Caco-2 (cell line): ENCODE measurements at regions not wholly inside any gene's neighbourhood (a gene's known extent, or its start where the extent isn't known, plus 50 kb on each side); places are given as distances from the start of the nearest gene placed in this dataset.
"Not testable (repeated sequence)": the region's sequence is repeated elsewhere in the genome, so short reads cannot be mapped to it uniquely, and the experiment has no call there.

Experiments
- BruUV-seq: library from RNA; stranded (reverse); fragments of 400-500 nt; replicated peaks from 2 replicates; lab custom pipeline; 2021; lab: Mats Ljungman, UMichigan
- CTCF ChIA-PET: fragments of 300-600 bp; sonication (Branson Sonifier 250); formaldehyde crosslinking; loops from one replicate; lab custom pipeline; 2022; ENCODE audit warnings: antibody characterized with exemption; lab: Charles Lee
- POLR2A ChIA-PET: fragments of 300-600 bp; sonication (Branson Sonifier 250); formaldehyde crosslinking; loops from one replicate; lab custom pipeline; 2022; ENCODE audit warnings: antibody characterized with exemption; lab: Charles Lee
- DNase-seq, 2 experiments: peaks; one replicate each; pipeline versions ENCODE4 v3.0.0 to v3.0.0-alpha.2; 2020 to 2022
- H3K27me3 ChIP-seq: replicated peaks from 2 replicates; pipeline ENCODE4 v1.6.0; 2011; ENCODE audit warnings: low read length; ENCODE audit not compliant: control insufficient read depth, insufficient read depth
- H3K36me3 ChIP-seq: 2 replicates; pipeline ENCODE4 v1.5.1; 2011; ENCODE audit warnings: low read length; ENCODE audit not compliant: control insufficient read depth, insufficient read depth
- H3K4me1 ChIP-seq: fragments of 250-450 bp; sonication (Bioruptor Pico); 2 replicates; pipeline ENCODE4 v1.5.1; 2020; ENCODE audit warnings: mild to moderate bottlenecking
- H3K4me3 ChIP-seq: 2 replicates; pipeline ENCODE4 v1.5.1; 2011; ENCODE audit warnings: low read depth, mild to moderate bottlenecking, control low read depth, low read length
- H3K9me3 ChIP-seq: fragments of 250-450 bp; sonication (Bioruptor Pico); 2 replicates; pipeline ENCODE4 v1.5.1; 2020; ENCODE audit warnings: mild to moderate bottlenecking, moderate library complexity
- H3K27ac Mint-ChIP-seq: one replicate; pipeline ENCODE4 v1.8.0; 2022; ENCODE audit warnings: mixed read lengths; ENCODE audit not compliant: unreplicated experiment
- H3K27me3 Mint-ChIP-seq: one replicate; pipeline ENCODE4 v1.8.0; 2022; ENCODE audit warnings: mixed read lengths; ENCODE audit not compliant: insufficient read depth, unreplicated experiment
- H3K36me3 Mint-ChIP-seq: one replicate; pipeline ENCODE4 v1.8.0; 2022; ENCODE audit warnings: mild to moderate bottlenecking, mixed read lengths; ENCODE audit not compliant: insufficient read depth, unreplicated experiment
- H3K4me1 Mint-ChIP-seq: one replicate; pipeline ENCODE4 v1.8.0; 2022; ENCODE audit warnings: low read depth, mixed read lengths; ENCODE audit not compliant: unreplicated experiment
- H3K4me3 Mint-ChIP-seq: one replicate; pipeline ENCODE4 v1.8.0; 2022; ENCODE audit warnings: mild to moderate bottlenecking, moderate library complexity, mixed read lengths; ENCODE audit not compliant: unreplicated experiment
- H3K9me3 Mint-ChIP-seq: one replicate; pipeline ENCODE4 v1.8.0; 2022; ENCODE audit warnings: mixed read lengths; ENCODE audit not compliant: unreplicated experiment
- CTCF ChIP-seq, 2 experiments: fragments of 200-600 bp in 1 of 2; IDR thresholded peaks; 1 replicate in 1 of 2; 2 replicates in 1 of 2; pipeline versions ENCODE4 v1.5.1 to v1.8.0; 2011 to 2022; ENCODE audit warnings: antibody characterized with exemption in 1 of 2, control low read depth in 1 of 2, inconsistent platforms in 1 of 2, low read depth in 1 of 2, low read length in 1 of 2, mild to moderate bottlenecking in 1 of 2, moderate library complexity in 1 of 2; ENCODE audit not compliant: insufficient read depth in 1 of 2, severe bottlenecking in 1 of 2, unreplicated experiment in 1 of 2
- intact Hi-C: fragments of 100-400 bp; cut with micrococcal nuclease; formaldehyde crosslinking; loops from one replicate; pipeline ENCODE4 v1.10.0; 2022; ENCODE audit not compliant: unreplicated experiment

GRCh38 chr6:102761872-102762271 lies 1368.4 kb downstream of the GRIK2 start:
- Mint-ChIP-seq H3K36me3 (no peaks in the 10 kb centered on the region), H3K9me3 (no peaks in the 10 kb centered on the region), H3K27me3 (no peaks in the 10 kb centered on the region), H3K4me3 (no peak overlapping the region), H3K4me1 (no peaks in the 10 kb centered on the region), H3K27ac (no peak overlapping the region)
- BruUV-seq = no TSS peak
- Histone ChIP-seq H3K9me3 (no peaks in the 10 kb centered on the region), H3K36me3 (no peaks in the 10 kb centered on the region), H3K4me3 (no peak overlapping the region), H3K4me1 (no peaks in the 10 kb centered on the region), H3K27me3 (no peaks in the 10 kb centered on the region)
- CTCF ChIA-PET = no interaction called here
- no peak for DNase-seq
- no peak for TF ChIP-seq CTCF (IDR thresholded peaks at IDR 0.05; ENCODE audit: insufficient read depth in 1 of 2, low read depth in 1 of 2, low read length in 1 of 2, severe bottlenecking in 1 of 2, unreplicated experiment in 1 of 2)
- intact Hi-C loops = no loop called here
- POLR2A ChIA-PET = no interaction called here

GRCh38 chr6:102759415-102759814 lies 1365.9 kb downstream of the GRIK2 start:
- no peaks in the 10 kb centered on the region for H3K9me3 Mint-ChIP-seq

GRCh38 chr6:102758536-102758935 lies 1365.0 kb downstream of the GRIK2 start:
- H3K27ac Mint-ChIP-seq, intact Hi-C loops: not testable (repeated sequence)

More at GRCh38 chr6:102759415-102759814, 1365.9 kb downstream of the GRIK2 start:
- no peak for TF ChIP-seq CTCF (IDR thresholded peaks at IDR 0.05; ENCODE audit: insufficient read depth in 1 of 2, low read depth in 1 of 2, low read length in 1 of 2, severe bottlenecking in 1 of 2, unreplicated experiment in 1 of 2)
- H3K9me3 ChIP-seq = no peaks in the 10 kb centered on the region
- POLR2A ChIA-PET = no interaction called here
- H3K4me3 ChIP-seq = no peak overlapping the region
- intact Hi-C loops = no loop called here
- DNase-seq = no peak
- H3K4me1 ChIP-seq = no peaks in the 10 kb centered on the region
- Mint-ChIP-seq H3K4me3 (no peak overlapping the region), H3K27me3 (no peaks in the 10 kb centered on the region), H3K4me1 (no peaks in the 10 kb centered on the region), H3K27ac (no peak overlapping the region), H3K36me3 (no peaks in the 10 kb centered on the region)
- H3K27me3 ChIP-seq = no peaks in the 10 kb centered on the region
- CTCF ChIA-PET = no interaction called here
- BruUV-seq = no TSS peak
- no peaks in the 10 kb centered on the region for H3K36me3 ChIP-seq

More at GRCh38 chr6:102758536-102758935, 1365.0 kb downstream of the GRIK2 start:
- POLR2A ChIA-PET, H3K4me1 Mint-ChIP-seq, H3K36me3 ChIP-seq, H3K9me3 Mint-ChIP-seq, H3K9me3 ChIP-seq, H3K27me3 Mint-ChIP-seq, H3K4me3 Mint-ChIP-seq, H3K27me3 ChIP-seq, H3K4me1 ChIP-seq, CTCF ChIA-PET, DNase-seq, H3K36me3 Mint-ChIP-seq, BruUV-seq, H3K4me3 ChIP-seq: not testable (repeated sequence)
